SK-N-MC (cell line): ENCODE measurements at regions not wholly inside any gene's neighbourhood (a gene's known extent, or its start where the extent isn't known, plus 50 kb on each side); places are given as distances from the start of the nearest gene placed in this dataset.

ENCODE experiments used
- DNase-seq: peaks from one replicate; pipeline ENCODE4 v3.0.0-alpha.2; 2011; ENCODE audit warnings: low read depth, low spot score
- H3K27ac ChIP-seq: fragments of 200-600 bp; sonication (generic); 2 replicates; pipeline ENCODE4 v1.5.1; 2016; ENCODE audit warnings: mixed run types
- H3K36me3 ChIP-seq: fragments of 200-600 bp; sonication (generic); 2 replicates; pipeline ENCODE4 v1.6.1; 2017; ENCODE audit warnings: antibody characterized with exemption, low read length, mixed read lengths; ENCODE audit not compliant: insufficient read depth
- H3K4me3 ChIP-seq: fragments of 200-600 bp; sonication (generic); 2 replicates; pipeline ENCODE4 v1.5.1; 2016
- H3K9ac ChIP-seq: fragments of 200-600 bp; sonication (generic); 2 replicates; pipeline ENCODE4 v1.8.0; 2017; ENCODE audit warnings: mixed run types, mixed read lengths; ENCODE audit not compliant: insufficient read length
- H3K9me3 ChIP-seq: fragments of 200-600 bp; sonication (generic); 2 replicates; pipeline ENCODE4 v1.6.1; 2017; ENCODE audit warnings: low read depth, mild to moderate bottlenecking, antibody characterized with exemption, low read length, moderate library complexity, mixed read lengths
- EZH2 ChIP-seq: fragments of 200-600 bp; sonication (generic); IDR thresholded peaks from one replicate; pipeline ENCODE4 v1.6.1; 2017; ENCODE audit warnings: antibody characterized with exemption
- FOXP2 ChIP-seq: optimal IDR thresholded peaks from 2 replicates; pipeline ENCODE3; 2011; ENCODE audit warnings: mild to moderate bottlenecking, moderate library complexity; ENCODE audit not compliant: insufficient read depth; ENCODE audit errors: extremely low read length, control extremely low read depth
- POLR2AphosphoS5 ChIP-seq: IDR thresholded peaks from 2 replicates; pipeline ENCODE4 v1.6.1; 2012; ENCODE audit warnings: mild to moderate bottlenecking, low read depth, low read length, borderline replicate concordance

DNA sequence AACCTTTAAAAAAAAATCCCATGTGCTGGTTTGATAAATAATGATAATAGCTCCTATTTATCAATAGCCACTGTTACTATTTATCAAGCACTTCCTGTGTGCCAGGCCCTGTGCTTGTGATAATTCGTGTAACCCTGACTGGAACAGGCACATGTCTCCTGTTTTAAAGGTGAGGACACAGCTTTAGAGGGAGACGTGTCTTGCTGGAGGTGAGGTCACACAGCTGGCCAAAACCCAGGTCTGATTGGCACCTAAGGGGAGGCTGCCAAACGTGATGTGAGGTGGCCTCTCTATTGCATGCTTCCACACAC, 156.6 kb downstream of the VRK1 start:
- Histone ChIP-seq H3K9me3 (no peaks in the 10 kb centered on the region), H3K27ac (no peak overlapping the region), H3K9ac (no peak overlapping the region), H3K4me3 (no peak overlapping the region), H3K36me3 (no peaks in the 10 kb centered on the region)
- TF ChIP-seq POLR2AphosphoS5, result no peak
- TF ChIP-seq EZH2, result no peak
- TF ChIP-seq FOXP2, result no peak
- no peak for DNase-seq

DNA sequence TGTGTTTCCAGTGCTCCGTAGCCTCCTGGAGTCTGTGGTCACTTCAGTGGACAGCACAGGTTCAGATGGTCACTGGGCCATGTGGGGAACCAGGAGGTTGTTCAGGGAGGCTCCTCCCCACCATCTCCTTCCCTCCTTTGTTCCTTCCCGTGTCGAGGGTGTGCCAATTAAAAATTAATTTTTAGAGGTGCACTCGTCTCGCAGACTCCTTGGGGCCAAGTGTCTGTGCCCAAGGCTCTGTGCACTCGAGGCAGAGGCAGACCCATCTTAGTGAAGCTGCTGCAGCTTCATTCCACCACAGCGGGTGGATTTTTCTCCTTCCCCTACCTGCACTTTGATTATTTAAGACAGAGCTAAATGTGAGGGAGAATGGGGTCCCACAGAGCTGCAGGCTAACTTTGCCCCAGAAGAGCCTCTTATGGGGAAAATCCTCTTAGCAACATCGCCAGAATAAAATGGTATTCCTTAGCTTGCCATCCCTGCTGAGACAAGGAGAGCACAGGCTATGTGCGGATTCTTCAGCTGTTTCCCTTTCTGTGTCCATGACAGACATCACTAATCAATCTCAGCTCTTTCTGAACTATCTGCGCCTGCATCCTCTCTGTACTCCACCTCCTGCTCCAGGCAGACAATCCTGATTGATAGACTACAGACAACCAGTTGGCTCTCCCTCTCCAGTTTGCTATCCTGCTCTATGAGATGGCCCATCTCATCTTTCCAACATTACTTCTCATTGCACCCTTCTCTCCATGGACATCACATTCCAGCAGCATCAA, 159.5 kb downstream of the VRK1 start:
- TF ChIP-seq FOXP2 (no peak), EZH2 (no peak), POLR2AphosphoS5 (no peak)
- no peak for DNase-seq
- Histone ChIP-seq H3K9me3 (no peaks in the 10 kb centered on the region), H3K27ac (no peak overlapping the region), H3K9ac (no peak overlapping the region), H3K36me3 (no peaks in the 10 kb centered on the region), H3K4me3 (no peak overlapping the region)

DNA sequence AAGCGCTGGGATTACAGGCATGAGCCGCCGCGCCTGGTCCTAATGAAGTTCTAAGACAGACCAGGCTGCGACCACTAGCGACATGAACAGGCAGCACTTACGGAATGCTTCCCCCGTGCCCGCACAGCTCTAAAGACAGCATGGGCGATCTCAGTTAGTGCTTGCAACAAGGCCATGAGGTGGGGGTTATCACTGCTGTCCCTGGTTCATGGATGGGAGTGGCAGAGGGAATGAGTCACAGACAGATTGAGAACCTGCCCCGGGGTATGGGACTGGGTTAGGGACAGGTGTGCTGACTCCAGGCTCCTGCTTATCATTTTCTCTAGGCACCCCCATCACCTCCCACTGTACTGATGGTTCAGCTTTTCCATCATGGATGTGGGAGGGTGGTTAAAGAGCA, 160.9 kb downstream of the VRK1 start:
- H3K9ac ChIP-seq, result no peak overlapping the region
- TF ChIP-seq POLR2AphosphoS5, result no peak
- no peak for TF ChIP-seq FOXP2
- TF ChIP-seq EZH2, result no peak
- H3K9me3 ChIP-seq, result no peaks in the 10 kb centered on the region
- no peak for DNase-seq
- no peaks in the 10 kb centered on the region for H3K36me3 ChIP-seq
- H3K27ac ChIP-seq, result no peak overlapping the region
- H3K4me3 ChIP-seq, result no peak overlapping the region

DNA sequence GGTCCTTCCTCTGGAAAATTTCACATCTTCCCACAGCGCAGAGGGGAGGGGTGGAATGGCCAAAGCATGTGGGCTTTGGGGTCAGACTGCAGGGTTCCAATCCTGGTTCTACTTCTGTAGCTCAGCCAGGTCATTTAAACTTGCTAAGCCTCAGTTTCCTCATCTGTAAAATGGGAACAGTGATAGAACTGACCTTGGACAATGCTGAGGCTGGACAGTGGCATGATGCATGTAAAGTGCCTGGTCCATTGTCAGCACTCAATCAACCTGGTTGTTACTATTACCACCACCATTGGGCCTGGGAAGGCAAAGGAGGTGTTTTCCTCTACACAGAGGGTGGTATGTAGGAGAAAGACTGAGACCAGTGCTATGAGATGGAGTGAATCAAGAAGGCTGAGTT, 162.8 kb downstream of the VRK1 start:
- DNase-seq, result no peak
- TF ChIP-seq EZH2 (no peak), FOXP2 (no peak), POLR2AphosphoS5 (no peak)
- Histone ChIP-seq H3K27ac (no peak overlapping the region), H3K4me3 (no peak overlapping the region), H3K9ac (no peak overlapping the region), H3K9me3 (no peaks in the 10 kb centered on the region), H3K36me3 (no peaks in the 10 kb centered on the region)

DNA sequence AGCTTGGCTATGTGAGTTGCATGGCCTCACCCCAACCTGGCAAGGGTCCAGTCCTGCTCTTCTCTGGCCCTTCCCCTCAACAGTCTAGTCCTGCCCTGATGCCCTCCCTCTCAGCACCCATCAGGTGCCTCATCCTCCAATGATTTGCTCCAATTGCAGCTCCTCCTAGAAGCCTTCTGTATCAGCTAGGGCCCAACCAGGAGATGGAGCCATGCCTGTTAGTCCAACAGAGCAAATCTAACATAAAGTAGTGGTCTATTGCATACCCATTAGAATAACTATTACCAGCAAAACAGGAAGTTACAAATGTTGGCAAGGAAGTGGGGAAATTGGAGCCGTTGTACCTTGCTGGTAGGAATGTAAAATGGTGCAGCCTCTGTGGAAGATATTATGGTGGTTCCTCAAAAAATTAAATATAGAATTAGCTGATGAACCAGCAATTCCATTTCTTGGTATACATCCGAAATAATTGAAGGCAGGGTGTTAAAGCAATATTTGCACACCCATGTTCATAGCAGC, 163.5 kb downstream of the VRK1 start:
- Histone ChIP-seq H3K36me3 (no peaks in the 10 kb centered on the region), H3K27ac (no peak overlapping the region), H3K9ac (no peak overlapping the region), H3K4me3 (no peak overlapping the region), H3K9me3 (no peaks in the 10 kb centered on the region)
- DNase-seq, result no peak
- no peak for TF ChIP-seq FOXP2
- no peak for TF ChIP-seq EZH2
- TF ChIP-seq POLR2AphosphoS5, result no peak

DNA sequence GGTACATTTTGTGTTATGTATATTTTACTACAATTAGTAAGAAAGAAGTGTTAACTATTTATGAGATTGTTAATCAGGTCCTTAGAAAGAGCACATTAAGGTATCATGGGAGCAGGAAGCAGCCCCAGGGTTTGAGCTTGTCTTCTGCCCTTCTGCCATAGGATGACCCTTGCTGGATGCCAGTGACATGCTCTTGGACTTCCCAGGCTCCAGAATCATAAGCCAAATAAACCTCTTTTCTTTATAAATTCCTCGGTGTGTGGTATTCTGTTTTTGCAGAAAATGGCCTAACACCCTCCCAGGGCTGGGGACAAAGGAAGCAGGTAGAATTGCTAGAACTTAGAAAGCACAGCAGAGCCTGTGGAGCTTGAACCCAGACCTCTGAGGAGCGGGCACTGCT, 164.7 kb downstream of the VRK1 start:
- no peaks in the 10 kb centered on the region; the same call in 1 of the 2 replicates for H3K36me3 ChIP-seq
- H3K4me3 ChIP-seq, result no peak overlapping the region
- H3K9me3 ChIP-seq, result no peaks in the 10 kb centered on the region
- no peak overlapping the region for H3K27ac ChIP-seq
- no peak overlapping the region for H3K9ac ChIP-seq
- TF ChIP-seq FOXP2 (no peak), EZH2 (no peak), POLR2AphosphoS5 (no peak)
- DNase-seq, result no peak

DNA sequence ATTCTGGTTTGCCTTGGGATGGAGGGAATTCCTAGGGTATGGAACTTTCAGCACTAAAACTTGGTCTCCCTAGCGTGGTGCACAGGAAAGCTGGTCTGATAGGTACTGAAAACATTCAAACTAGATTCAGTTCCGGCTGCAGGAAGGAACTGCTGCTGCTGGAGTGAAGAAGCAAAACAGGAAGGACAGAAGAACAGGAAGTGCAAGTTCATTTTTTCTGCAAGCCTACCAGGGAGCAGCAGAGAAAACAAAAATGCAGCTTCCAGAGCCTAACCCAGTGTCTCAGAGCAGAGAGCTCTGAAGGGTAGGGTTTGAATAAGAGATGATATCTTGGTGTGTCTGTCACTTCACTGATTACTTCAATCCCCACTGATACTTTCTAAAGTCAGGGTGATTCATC, 165.2 kb downstream of the VRK1 start:
- H3K27ac ChIP-seq, result no peak overlapping the region
- no peak overlapping the region for H3K9ac ChIP-seq
- no peak overlapping the region for H3K4me3 ChIP-seq
- DNase-seq, result no peak
- H3K36me3 ChIP-seq, result no peaks in the 10 kb centered on the region; the same call in 1 of the 2 replicates
- TF ChIP-seq FOXP2 (no peak), EZH2 (no peak), POLR2AphosphoS5 (no peak)
- H3K9me3 ChIP-seq, result no peaks in the 10 kb centered on the region

DNA sequence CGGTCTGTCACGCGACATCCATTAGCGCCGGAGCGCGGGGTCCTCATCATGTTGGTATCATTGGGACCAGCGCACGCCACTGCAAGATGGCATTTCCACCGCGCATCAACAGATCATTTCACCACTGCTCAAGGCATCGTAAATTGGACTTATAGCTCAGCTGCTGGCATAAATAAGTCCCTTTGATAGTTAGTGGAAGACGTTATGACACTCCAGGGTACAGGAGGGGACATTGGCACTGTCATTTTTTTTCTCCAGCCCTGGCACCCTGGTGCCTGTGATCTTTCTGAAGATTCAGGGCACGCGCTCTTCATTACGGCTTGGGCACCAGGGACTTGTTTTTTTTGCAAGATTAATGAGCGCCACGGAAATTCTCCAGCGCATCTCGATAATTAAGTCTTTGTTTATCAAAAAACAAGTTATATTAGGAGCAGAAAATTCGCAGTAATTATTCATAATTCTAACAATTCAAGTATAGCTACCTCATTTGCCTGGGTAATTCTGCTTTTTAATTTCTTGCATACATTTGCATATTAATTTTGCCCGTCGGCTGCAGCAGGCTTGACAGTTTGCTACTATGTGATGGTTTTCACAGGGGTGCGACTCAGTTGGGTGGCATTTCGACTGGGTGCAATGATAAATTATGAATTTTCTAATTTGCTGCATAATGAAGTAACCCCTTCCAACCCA, 167.7 kb downstream of the VRK1 start:
- H3K27ac ChIP-seq, result no peak overlapping the region
- H3K9me3 ChIP-seq, result no peaks in the 10 kb centered on the region
- no peaks in the 10 kb centered on the region; the same call in 1 of the 2 replicates for H3K36me3 ChIP-seq
- no peak overlapping the region for H3K9ac ChIP-seq
- DNase-seq, result no peak
- TF ChIP-seq FOXP2, result no peak
- no peak for TF ChIP-seq EZH2
- no peak for TF ChIP-seq POLR2AphosphoS5
- H3K4me3 ChIP-seq, result no peak overlapping the region
